Body of pancreas (tissue), 4 donors: ENCODE measurements at regions not wholly inside any gene's neighbourhood (a gene's known extent, or its start where the extent isn't known, plus 50 kb on each side); places are given as distances from the start of the nearest gene placed in this dataset.

Source experiments
- CTCF ChIP-seq, 7 experiments: fragments of 450-650 bp in 4 of 7; fragments of 200-600 bp in 3 of 7; sonication (generic) in 3 of 7; IDR thresholded peaks; one replicate each; pipeline ENCODE4 v1.5.1; 2016 to 2019; ENCODE audit warnings: antibody characterized with exemption in 7 of 7
- POLR2A ChIP-seq, 3 donors: fragments of 450-650 bp; IDR thresholded peaks; one replicate each; pipeline ENCODE4 v1.6.1; 2016; ENCODE audit warnings: antibody characterized with exemption in 3 of 3, mild to moderate bottlenecking in 2 of 3

GRCh38 chr21:18908641-18909040 is 505.1 kb upstream of the TMPRSS15 start:
- TF ChIP-seq CTCF (IDR thresholded peaks at IDR 0.05) (no peak), POLR2A (IDR thresholded peaks at IDR 0.05) (no peak)
